Uterus (tissue), 3 donors: ENCODE measurements at regions not wholly inside any gene's neighbourhood (a gene's known extent, or its start where the extent isn't known, plus 50 kb on each side); places are given as distances from the start of the nearest gene placed in this dataset.
"Not testable (repeated sequence)": the region's sequence is repeated elsewhere in the genome, so short reads cannot be mapped to it uniquely, and the experiment has no call there.

Source experiments
- DNase-seq, 2 donors: peaks; one replicate each; pipeline ENCODE4 v3.0.0-alpha.2; 2019 to 2020
- H3K27ac ChIP-seq, 2 donors: fragments of 200-600 bp; sonication (generic); 1 replicate in 1 of 2; 2 replicates in 1 of 2; pipeline ENCODE4 v1.5.1; 2016 to 2018
- H3K27me3 ChIP-seq, 2 donors: fragments of 200-600 bp; sonication (generic); one replicate each; pipeline ENCODE4 v1.5.1; 2018 to 2019; ENCODE audit warnings: control low read depth in 1 of 2
- H3K36me3 ChIP-seq, 2 donors: fragments of 200-600 bp; sonication (generic); one replicate each; pipeline ENCODE4 v1.5.1; 2019; ENCODE audit warnings: control low read depth in 1 of 2
- H3K4me1 ChIP-seq, 2 donors: fragments of 200-600 bp; sonication (generic); one replicate each; pipeline ENCODE4 v1.5.1; 2018 to 2019; ENCODE audit warnings: control low read depth in 1 of 2
- H3K4me3 ChIP-seq, 2 donors: fragments of 200-600 bp; sonication (generic); 1 replicate in 1 of 2; 2 replicates in 1 of 2; pipeline ENCODE4 v1.5.1; 2018 to 2019; ENCODE audit warnings: mild to moderate bottlenecking in 1 of 2
- H3K9me3 ChIP-seq, 2 donors: fragments of 200-600 bp; sonication (generic); one replicate each; pipeline ENCODE4 v1.5.1; 2019; ENCODE audit warnings: control low read depth in 1 of 2
- CTCF ChIP-seq, 4 experiments: fragments of 200-600 bp in 2 of 4; fragments of 450-650 bp in 2 of 4; sonication (generic) in 2 of 4; IDR thresholded peaks; one replicate each; pipeline ENCODE4 v1.5.1; 2016 to 2019; ENCODE audit warnings: antibody characterized with exemption in 4 of 4, mild to moderate bottlenecking in 2 of 4, moderate library complexity in 1 of 4
- POLR2A ChIP-seq, 2 donors: fragments of 450-650 bp; IDR thresholded peaks; one replicate each; pipeline ENCODE4 v1.6.1; 2016; ENCODE audit warnings: antibody characterized with exemption in 2 of 2, mild to moderate bottlenecking in 1 of 2, moderate library complexity in 1 of 2
- intact Hi-C: fragments of 100-400 bp; cut with DNase I; formaldehyde crosslinking; loops from one replicate; pipeline ENCODE4 v1.15.1; 2023; ENCODE audit warnings: low total_unique reads
- donor health status: DM: yes; HTN: yes; CAD: no.

- TF ChIP-seq POLR2A (IDR thresholded peaks at IDR 0.05) (no peak), CTCF (IDR thresholded peaks at IDR 0.05) (no peak)
- Histone ChIP-seq H3K4me1 (no peaks in the 10 kb centered on the region), H3K36me3 (no peaks in the 10 kb centered on the region), H3K4me3 (no peak overlapping the region), H3K27ac (no peak overlapping the region), H3K9me3 (no peaks in the 10 kb centered on the region), H3K27me3 (no peaks in the 10 kb centered on the region)
- intact Hi-C loops, result no loop called here
- no peak for DNase-seq
These were observed 509.7 kb downstream of the DOK5 start for GRCh38 chr20:54985091-54985490.

GRCh38 chr20:54984104-54984448, 508.7 kb downstream of the DOK5 start:
- H3K9me3 ChIP-seq, result no peaks in the 10 kb centered on the region
- H3K36me3 ChIP-seq, result no peaks in the 10 kb centered on the region
- H3K4me1 ChIP-seq, result no peaks in the 10 kb centered on the region
- no peak for DNase-seq
- TF ChIP-seq CTCF (IDR thresholded peaks at IDR 0.05) (no peak), POLR2A (IDR thresholded peaks at IDR 0.05) (no peak)
- H3K4me3 ChIP-seq, result no peak overlapping the region
- no peaks in the 10 kb centered on the region for H3K27me3 ChIP-seq
- no peak overlapping the region for H3K27ac ChIP-seq
- intact Hi-C loops, result no loop called here

- H3K9me3 ChIP-seq, DNase-seq, H3K27ac ChIP-seq, H3K4me1 ChIP-seq, H3K36me3 ChIP-seq, H3K4me3 ChIP-seq, intact Hi-C loops, H3K27me3 ChIP-seq: not testable (repeated sequence)
These were observed 508.2 kb downstream of the DOK5 start for GRCh38 chr20:54983394-54984103.

- DNase-seq, result no peak
- no peaks in the 10 kb centered on the region for H3K4me1 ChIP-seq
- no peak overlapping the region for H3K27ac ChIP-seq
- intact Hi-C loops, result no loop called here
- H3K4me3 ChIP-seq, result no peak overlapping the region
- H3K36me3 ChIP-seq, result no peaks in the 10 kb centered on the region
- H3K27me3 ChIP-seq, result no peaks in the 10 kb centered on the region
- H3K9me3 ChIP-seq, result no peaks in the 10 kb centered on the region
- TF ChIP-seq CTCF (IDR thresholded peaks at IDR 0.05), result no peak
- TF ChIP-seq POLR2A (IDR thresholded peaks at IDR 0.05), result no peak
These were observed 505.8 kb downstream of the DOK5 start for GRCh38 chr20:54981175-54981574.

GRCh38 chr20:54980103-54980960, 504.9 kb downstream of the DOK5 start:
- intact Hi-C loops, result no loop called here
- TF ChIP-seq CTCF (IDR thresholded peaks at IDR 0.05), result peak in 1 of 4 experiments; percentile 15
- TF ChIP-seq POLR2A (IDR thresholded peaks at IDR 0.05), result no peak

More at GRCh38 chr20:54980103-54980960, 504.9 kb downstream of the DOK5 start:
- Histone ChIP-seq H3K9me3 (no peaks in the 10 kb centered on the region), H3K36me3 (no peaks in the 10 kb centered on the region), H3K27me3 (no peaks in the 10 kb centered on the region), H3K27ac (no peak overlapping the region), H3K4me1 (no peaks in the 10 kb centered on the region), H3K4me3 (no peak overlapping the region)
- no peak for DNase-seq
